Tibial artery (tissue), 4 donors: ENCODE measurements at regions not wholly inside any gene's neighbourhood (a gene's known extent, or its start where the extent isn't known, plus 50 kb on each side); places are given as distances from the start of the nearest gene placed in this dataset.

Experiments
- DNase-seq, 2 donors: peaks; one replicate each; pipeline ENCODE4 v3.0.0-alpha.2; 2019
- H3K27ac ChIP-seq, 2 donors: fragments of 200-600 bp; sonication (generic) in 1 of 2; 1 replicate in 1 of 2; 2 replicates in 1 of 2; pipeline ENCODE4 v1.5.1; 2018 to 2019; ENCODE audit warnings: mild to moderate bottlenecking in 1 of 2
- H3K27me3 ChIP-seq, 2 donors: fragments of 200-600 bp; sonication (generic) in 1 of 2; one replicate each; pipeline versions ENCODE4 v1.5.1 to v1.6.0; 2016 to 2019
- H3K36me3 ChIP-seq, 3 donors: fragments of 200-600 bp; sonication (generic) in 2 of 3; one replicate each; pipeline ENCODE4 v1.5.1; 2016 to 2019; ENCODE audit warnings: mild to moderate bottlenecking in 2 of 3
- H3K4me1 ChIP-seq, 4 donors: fragments of 200-600 bp; sonication (generic) in 2 of 4; 1 replicate in 3 of 4; 2 replicates in 1 of 4; pipeline ENCODE4 v1.5.1; 2016 to 2019
- H3K4me3 ChIP-seq, 2 donors: fragments of 200-600 bp; sonication (generic) in 1 of 2; 1 replicate in 1 of 2; 2 replicates in 1 of 2; pipeline ENCODE4 v1.5.1; 2018 to 2019; ENCODE audit warnings: mild to moderate bottlenecking in 2 of 2
- H3K9me3 ChIP-seq, 3 donors: fragments of 200-600 bp; sonication (generic) in 1 of 3; one replicate each; pipeline ENCODE4 v1.5.1; 2016 to 2019
- intact Hi-C: fragments of 100-400 bp; cut with DNase I; formaldehyde crosslinking; loops from one replicate; pipeline ENCODE4 v1.15.0; 2023; ENCODE audit warnings: low total_unique reads
- TF ChIP-seq, protein P1 (sequence below), 2 experiments: fragments of 200-600 bp in 1 of 2; fragments of 450-650 bp in 1 of 2; IDR thresholded peaks; one replicate each; pipeline ENCODE4 v1.5.1; 2017 to 2019; ENCODE audit warnings: antibody characterized with exemption in 2 of 2, mild to moderate bottlenecking in 1 of 2, moderate library complexity in 1 of 2

DNA sequence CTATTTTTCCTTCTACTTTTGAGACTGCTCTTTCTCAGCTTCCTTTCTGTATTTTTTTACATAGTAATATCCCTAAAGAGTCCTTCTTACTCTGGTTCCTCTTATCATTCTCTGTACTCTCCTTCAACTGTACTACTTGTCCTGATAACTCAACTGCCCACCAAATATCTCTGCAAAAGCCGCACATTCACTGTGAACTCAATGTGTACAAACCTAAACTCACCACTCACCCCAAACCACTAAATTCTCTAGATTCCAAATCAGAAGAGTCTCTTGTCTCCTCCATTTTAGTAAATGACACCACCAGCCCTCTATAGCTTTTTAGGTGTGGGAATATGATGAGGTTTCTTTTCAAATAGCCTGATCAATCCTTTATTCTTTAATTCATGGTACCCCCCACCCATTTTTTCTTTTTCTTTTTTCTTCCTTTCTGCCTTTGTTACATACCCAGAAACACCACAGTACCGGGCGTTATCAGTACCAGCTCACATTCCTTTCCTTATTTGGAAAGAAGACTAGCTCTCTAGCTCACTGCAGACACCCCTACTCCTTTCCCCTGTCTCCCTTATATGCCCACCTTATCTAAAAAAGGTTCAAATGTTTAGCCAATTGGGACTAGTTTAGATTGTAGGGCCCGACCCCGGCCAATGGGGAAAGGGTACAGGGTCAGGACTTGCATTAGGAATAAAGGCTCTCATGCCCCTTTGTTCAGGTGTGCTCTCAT is 63.1 kb upstream of the RANBP6 start:
- Histone ChIP-seq H3K9me3 (no peaks in the 10 kb centered on the region), H3K27ac (no peak overlapping the region), H3K27me3 (no peaks in the 10 kb centered on the region), H3K4me1 (peaks cover 0 to 5% (median 2%) of the 10 kb centered on the region in 4 donors), H3K36me3 (no peaks in the 10 kb centered on the region), H3K4me3 (no peak overlapping the region)
- DNase-seq: no peak
- TF ChIP-seq, protein P1, sequence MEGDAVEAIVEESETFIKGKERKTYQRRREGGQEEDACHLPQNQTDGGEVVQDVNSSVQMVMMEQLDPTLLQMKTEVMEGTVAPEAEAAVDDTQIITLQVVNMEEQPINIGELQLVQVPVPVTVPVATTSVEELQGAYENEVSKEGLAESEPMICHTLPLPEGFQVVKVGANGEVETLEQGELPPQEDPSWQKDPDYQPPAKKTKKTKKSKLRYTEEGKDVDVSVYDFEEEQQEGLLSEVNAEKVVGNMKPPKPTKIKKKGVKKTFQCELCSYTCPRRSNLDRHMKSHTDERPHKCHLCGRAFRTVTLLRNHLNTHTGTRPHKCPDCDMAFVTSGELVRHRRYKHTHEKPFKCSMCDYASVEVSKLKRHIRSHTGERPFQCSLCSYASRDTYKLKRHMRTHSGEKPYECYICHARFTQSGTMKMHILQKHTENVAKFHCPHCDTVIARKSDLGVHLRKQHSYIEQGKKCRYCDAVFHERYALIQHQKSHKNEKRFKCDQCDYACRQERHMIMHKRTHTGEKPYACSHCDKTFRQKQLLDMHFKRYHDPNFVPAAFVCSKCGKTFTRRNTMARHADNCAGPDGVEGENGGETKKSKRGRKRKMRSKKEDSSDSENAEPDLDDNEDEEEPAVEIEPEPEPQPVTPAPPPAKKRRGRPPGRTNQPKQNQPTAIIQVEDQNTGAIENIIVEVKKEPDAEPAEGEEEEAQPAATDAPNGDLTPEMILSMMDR (IDR thresholded peaks at IDR 0.05): no peak
- intact Hi-C loops: no loop called here

DNA sequence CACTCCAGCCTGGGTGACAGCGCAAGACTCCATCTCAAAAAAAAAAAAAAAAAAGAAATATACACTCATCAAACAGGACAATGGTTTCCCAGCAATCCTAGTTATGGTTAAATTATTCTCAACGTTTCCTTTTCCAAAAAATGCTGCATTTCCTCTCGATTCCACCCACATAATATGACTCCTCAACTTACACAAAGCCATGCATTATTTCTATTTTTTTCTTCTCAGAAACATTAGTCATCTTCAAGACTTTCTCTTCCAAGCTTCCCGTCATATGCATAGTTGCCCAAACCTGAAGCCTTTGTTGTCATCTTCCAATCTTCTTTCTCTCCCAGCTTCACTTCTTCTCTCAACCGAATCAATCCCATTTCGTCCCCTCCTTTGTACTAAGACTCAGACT is 61.4 kb upstream of the RANBP6 start:
- TF ChIP-seq, protein P1 (IDR thresholded peaks at IDR 0.05): no peak
- no peaks in the 10 kb centered on the region for H3K36me3 ChIP-seq
- H3K27me3 ChIP-seq: no peaks in the 10 kb centered on the region
- peaks cover 0 to 5% (median 2%) of the 10 kb centered on the region in 4 donors for H3K4me1 ChIP-seq
- no peak for DNase-seq
- H3K27ac ChIP-seq: no peak overlapping the region
- no peaks in the 10 kb centered on the region for H3K9me3 ChIP-seq
- intact Hi-C loops: no loop called here
- H3K4me3 ChIP-seq: no peak overlapping the region

DNA sequence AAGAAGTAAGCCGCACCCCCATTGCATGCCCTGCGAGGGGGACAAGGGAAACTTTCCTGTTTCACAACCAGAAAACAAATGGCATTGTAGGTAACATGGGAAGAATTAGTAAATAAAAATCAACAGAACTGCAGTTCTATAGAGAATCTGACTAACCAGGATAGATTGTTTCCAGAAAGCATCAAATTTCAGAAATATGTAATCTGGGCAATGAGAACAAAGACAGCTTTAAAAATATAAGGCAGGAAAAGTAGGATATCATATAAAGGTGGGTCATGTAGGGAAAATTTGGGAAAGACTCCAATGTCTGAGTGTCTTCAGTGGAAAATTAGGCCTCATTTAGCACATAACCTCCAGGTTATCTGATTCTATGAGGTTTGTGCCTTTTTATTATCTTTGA is 58.3 kb upstream of the RANBP6 start:
- Histone ChIP-seq H3K36me3 (no peaks in the 10 kb centered on the region), H3K27me3 (no peaks in the 10 kb centered on the region), H3K27ac (no peak overlapping the region), H3K9me3 (no peaks in the 10 kb centered on the region), H3K4me1 (no peaks in the 10 kb centered on the region), H3K4me3 (no peak overlapping the region)
- TF ChIP-seq, protein P1 (IDR thresholded peaks at IDR 0.05): no peak
- DNase-seq: no peak
- intact Hi-C loops: no loop called here

DNA sequence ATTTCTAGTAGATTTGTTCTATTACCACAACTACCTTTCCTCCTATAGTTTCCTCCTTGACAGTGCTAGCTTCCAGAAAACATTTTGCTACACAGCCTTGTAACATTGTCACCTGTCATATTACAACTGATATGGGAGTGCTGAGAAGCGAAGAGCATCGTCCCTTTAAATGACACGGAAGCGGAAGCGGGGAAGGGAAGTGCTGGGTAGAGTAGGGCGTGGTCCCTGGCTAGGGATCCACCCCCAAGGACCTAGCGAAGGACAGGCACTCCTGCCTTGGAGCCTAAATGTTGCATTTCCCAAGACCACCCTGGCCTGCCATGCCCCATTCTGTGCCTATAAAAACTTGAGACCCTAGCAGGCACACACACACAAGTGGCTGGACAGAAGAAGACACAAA is 57.4 kb upstream of the RANBP6 start:
- no peaks in the 10 kb centered on the region for H3K4me1 ChIP-seq
- no peaks in the 10 kb centered on the region for H3K36me3 ChIP-seq
- TF ChIP-seq, protein P1 (IDR thresholded peaks at IDR 0.05): no peak
- intact Hi-C loops: no loop called here
- no peaks in the 10 kb centered on the region for H3K27me3 ChIP-seq
- no peak for DNase-seq
- no peaks in the 10 kb centered on the region for H3K9me3 ChIP-seq
- no peak overlapping the region for H3K4me3 ChIP-seq
- no peak overlapping the region for H3K27ac ChIP-seq

DNA sequence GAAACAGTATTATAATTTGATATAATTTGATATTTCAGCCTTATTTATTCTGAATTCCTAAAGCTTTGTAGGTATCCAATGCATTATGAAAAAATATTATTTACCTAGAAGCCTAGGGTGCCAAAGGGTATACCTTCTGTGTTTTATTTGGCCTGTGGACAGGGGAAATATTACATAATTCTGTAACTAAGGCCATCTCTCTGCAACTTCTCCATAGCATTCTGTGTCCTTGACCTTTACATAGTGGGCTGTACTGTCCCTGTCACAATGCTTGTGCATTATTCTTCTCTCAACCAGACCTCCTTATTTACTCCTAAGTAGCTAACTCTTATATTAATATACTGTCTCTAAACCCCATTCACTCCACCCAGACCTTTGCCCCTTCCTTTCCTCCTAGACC is 57.0 kb upstream of the RANBP6 start:
- TF ChIP-seq, protein P1 (IDR thresholded peaks at IDR 0.05): no peak

More for the DNA sequence above, 57.0 kb upstream of the RANBP6 start:
- intact Hi-C loops: no loop called here
- no peak for DNase-seq
- no peak overlapping the region for H3K27ac ChIP-seq
- no peaks in the 10 kb centered on the region for H3K9me3 ChIP-seq
- H3K36me3 ChIP-seq: no peaks in the 10 kb centered on the region
- H3K27me3 ChIP-seq: no peaks in the 10 kb centered on the region
- no peaks in the 10 kb centered on the region for H3K4me1 ChIP-seq
- no peak overlapping the region for H3K4me3 ChIP-seq
